IMR-90 (cell line): ENCODE measurements at regions not wholly inside any gene's neighbourhood (a gene's known extent, or its start where the extent isn't known, plus 50 kb on each side); places are given as distances from the start of the nearest gene placed in this dataset.

ENCODE experiments used
- ATAC-seq: fragments of 200-7000 bp; cut with Tn5 transposase; 2 replicates; pipeline ENCODE4 v1.9.1; 2020; ENCODE audit warnings: low read depth, mild to moderate bottlenecking, moderate library complexity
- BruUV-seq: library from RNA; stranded (reverse); fragments of 400-500 nt; replicated peaks from 2 replicates; lab custom pipeline; 2021; lab: Mats Ljungman, UMichigan
- CTCF ChIA-PET: fragments of 300-600 bp; formaldehyde crosslinking; extraction: SDS; loops from one replicate; lab custom pipeline; 2021; ENCODE audit warnings: antibody characterized with exemption; lab: Yijun Ruan, JAX
- POLR2A ChIA-PET: fragments of 300-600 bp; sonication (Branson Sonifier 250); formaldehyde crosslinking; loops from one replicate; lab custom pipeline; 2022; ENCODE audit warnings: antibody characterized with exemption; ENCODE audit not compliant: unreplicated experiment; lab: Charles Lee
- DNase-seq: peaks from one replicate; pipeline ENCODE4 v3.0.0; 2013
- H2AFZ ChIP-seq: replicated peaks from 2 replicates; pipeline ENCODE3; 2013; ENCODE audit warnings: low read length, mild to moderate bottlenecking; ENCODE audit not compliant: poor library complexity
- H2AK5ac ChIP-seq: 2 replicates; pipeline ENCODE4 v1.6.1; 2013; ENCODE audit warnings: low read depth, low read length, inconsistent platforms
- H2AK9ac ChIP-seq: replicated peaks from 2 replicates; pipeline ENCODE3; 2013; ENCODE audit warnings: mild to moderate bottlenecking, low read depth, low read length, moderate library complexity; ENCODE audit not compliant: poor library complexity
- H2BK120ac ChIP-seq: 2 replicates; pipeline ENCODE4 v1.6.1; 2013; ENCODE audit warnings: low read depth, low read length, inconsistent platforms
- H2BK15ac ChIP-seq: 3 replicates; pipeline ENCODE4 v1.6.1; 2013; ENCODE audit warnings: low read depth, low read length, inconsistent platforms
- H2BK20ac ChIP-seq: 2 replicates; pipeline ENCODE4 v1.6.1; 2013; ENCODE audit warnings: low read depth, mild to moderate bottlenecking, inconsistent platforms, low read length, moderate library complexity
- H2BK5ac ChIP-seq: 2 replicates; pipeline ENCODE4 v1.6.1; 2013; ENCODE audit warnings: mild to moderate bottlenecking, low read depth, low read length, inconsistent platforms; ENCODE audit not compliant: poor library complexity, severe bottlenecking
- H3K14ac ChIP-seq: replicated peaks from 2 replicates; pipeline ENCODE4 v1.6.1; 2013; ENCODE audit warnings: low read depth, low read length, inconsistent platforms
- H3K18ac ChIP-seq: 2 replicates; pipeline ENCODE4 v1.6.1; 2013; ENCODE audit warnings: low read depth, low read length, control low read depth
- H3K23ac ChIP-seq: 2 replicates; pipeline ENCODE4 v1.6.1; 2013; ENCODE audit warnings: low read depth, low read length, inconsistent platforms
- H3K27ac ChIP-seq: 2 replicates; pipeline ENCODE4 v1.5.1; 2013; ENCODE audit warnings: mild to moderate bottlenecking, control low read depth, low read length; ENCODE audit not compliant: insufficient read depth
- H3K27me3 ChIP-seq: 2 replicates; pipeline ENCODE4 v1.6.1; 2013; ENCODE audit warnings: low read length; ENCODE audit not compliant: control insufficient read depth, insufficient read depth
- H3K36me3 ChIP-seq: 2 replicates; pipeline ENCODE4 v1.6.1; 2013; ENCODE audit warnings: low read length, mixed read lengths; ENCODE audit not compliant: control insufficient read depth, insufficient read depth
- H3K4ac ChIP-seq: 2 replicates; pipeline ENCODE4 v1.6.1; 2013; ENCODE audit warnings: low read depth, low read length, inconsistent platforms
- H3K4me1 ChIP-seq: 2 replicates; pipeline ENCODE4 v1.6.1; 2013; ENCODE audit warnings: low read length, mixed read lengths; ENCODE audit not compliant: control insufficient read depth, insufficient read depth
- H3K4me2 ChIP-seq: 2 replicates; pipeline ENCODE4 v1.6.1; 2013; ENCODE audit warnings: low read depth, mild to moderate bottlenecking, control low read depth, low read length, moderate library complexity
- H3K4me3 ChIP-seq: 2 replicates; pipeline ENCODE4 v1.5.1; 2013; ENCODE audit warnings: low read depth, mild to moderate bottlenecking, control low read depth, low read length, moderate library complexity; ENCODE audit not compliant: insufficient read depth
- H3K56ac ChIP-seq: 2 replicates; pipeline ENCODE4 v1.6.1; 2013; ENCODE audit warnings: low read length, inconsistent platforms; ENCODE audit not compliant: insufficient read depth; ENCODE audit errors: extremely low read depth
- H3K79me1 ChIP-seq, 2 experiments: 2 replicates each; pipeline ENCODE4 v1.6.1; 2013; ENCODE audit warnings: low read length in 2 of 2, inconsistent platforms in 1 of 2, low read depth in 1 of 2
- H3K9ac ChIP-seq: 2 replicates; pipeline ENCODE4 v1.6.1; 2013; ENCODE audit warnings: low read depth, low read length, control low read depth
- H3K9me1 ChIP-seq: 2 replicates; pipeline ENCODE4 v1.6.1; 2013; ENCODE audit warnings: low read length, inconsistent platforms; ENCODE audit not compliant: insufficient read depth
- H3K9me3 ChIP-seq: 2 replicates; pipeline ENCODE4 v1.6.1; 2013; ENCODE audit warnings: low read length; ENCODE audit not compliant: control insufficient read depth, insufficient read depth
- H4K20me1 ChIP-seq: 2 replicates; pipeline ENCODE4 v1.6.1; 2013; ENCODE audit warnings: low read length, inconsistent platforms; ENCODE audit not compliant: insufficient read depth
- H4K5ac ChIP-seq: 2 replicates; pipeline ENCODE4 v1.6.1; 2013; ENCODE audit warnings: mild to moderate bottlenecking, low read depth, low read length, control low read depth
- H4K8ac ChIP-seq, 2 experiments: 2 replicates each; pipeline ENCODE4 v1.6.1; 2013; ENCODE audit warnings: low read depth in 2 of 2, low read length in 2 of 2, control low read depth in 1 of 2, inconsistent platforms in 1 of 2
- H4K91ac ChIP-seq: 2 replicates; pipeline ENCODE4 v1.6.1; 2013; ENCODE audit warnings: low read depth, low read length, inconsistent platforms; ENCODE audit not compliant: insufficient read depth
- POLR2A ChIP-seq: IDR thresholded peaks from 2 replicates; pipeline ENCODE4 v1.6.1; 2012; ENCODE audit warnings: mild to moderate bottlenecking, low read depth, low read length
- WGBS, 2 experiments: methylation state at CpG; one replicate each; pipeline versions ENCODE4 v1.1.5 to v1.1.7; 2013; ENCODE audit warnings: missing lambda C conversion rate in 2 of 2; ENCODE audit not compliant: insufficient read length in 1 of 2; ENCODE audit errors: extremely low coverage in 2 of 2; 5-methylcytosine and 5-hydroxymethylcytosine counted together
- dilution Hi-C: fragments of 300-500 bp; cut with HindIII; formaldehyde crosslinking; loops from one replicate; pipeline ENCODE4 v1.14.3; 2018; ENCODE audit warnings: low sequenced_read_pairs; ENCODE audit not compliant: unreplicated experiment
- in situ Hi-C: fragments of 300-500 bp; cut with MboI; formaldehyde crosslinking; loops from 3 replicates; pipeline ENCODE4 v1.14.3; 2019; ENCODE audit warnings: low sequenced_read_pairs, inconsistent platforms, mixed read lengths
- intact Hi-C: fragments of 100-400 bp; cut with micrococcal nuclease; formaldehyde crosslinking; loops from 2 replicates; pipeline ENCODE4 v1.10.0; 2022

GRCh38 chr6:112997421-112998085, 650.4 kb downstream of the RFPL4B start:
- H3K18ac ChIP-seq, result no peak overlapping the region
- H3K9me1 ChIP-seq, result no peaks in the 10 kb centered on the region
- ATAC-seq (no peak), DNase-seq (peak; percentile 12)
- CTCF ChIA-PET, result no interaction called here
- H2BK15ac ChIP-seq, result no peak overlapping the region
- no peaks in the 10 kb centered on the region for H4K20me1 ChIP-seq
- no peak overlapping the region for H3K4me2 ChIP-seq
- dilution Hi-C loops (no loop called here), intact Hi-C loops (no loop called here), in situ Hi-C loops (no loop called here)
- no peak overlapping the region for H2BK5ac ChIP-seq
- no peak overlapping the region for H3K27ac ChIP-seq
- H2BK20ac ChIP-seq, result no peak overlapping the region
- H2BK120ac ChIP-seq, result no peak overlapping the region
- no peak for TF ChIP-seq POLR2A
- H3K14ac ChIP-seq, result no peak overlapping the region
- H3K9ac ChIP-seq, result no peak overlapping the region
- no TSS peak for BruUV-seq
- H4K5ac ChIP-seq, result no peak overlapping the region
- H3K4me1 ChIP-seq, result no peaks in the 10 kb centered on the region
- H3K79me1 ChIP-seq, result no peaks in the 10 kb centered on the region
- no peak overlapping the region for H4K91ac ChIP-seq
- H3K27me3 ChIP-seq, result no peaks in the 10 kb centered on the region
- no peak overlapping the region for H3K23ac ChIP-seq
- WGBS, 2 experiments, result no CpG with 5 or more reads among the region's 3 CpGs
- no peaks in the 10 kb centered on the region for H3K9me3 ChIP-seq
- H2AK5ac ChIP-seq, result no peak overlapping the region
- no peak overlapping the region for H3K56ac ChIP-seq
- no peak overlapping the region for H2AFZ ChIP-seq
- no peak overlapping the region for H2AK9ac ChIP-seq
- POLR2A ChIA-PET, result no interaction called here
- H4K8ac ChIP-seq, result no peak overlapping the region
- H3K4ac ChIP-seq, result no peak overlapping the region
- no peaks in the 10 kb centered on the region for H3K36me3 ChIP-seq
- no peak overlapping the region for H3K4me3 ChIP-seq
